ENCODE measurements at regions not wholly inside any gene's neighbourhood (a gene's known extent, or its start where the extent isn't known, plus 50 kb on each side); places are given as distances from the start of the nearest gene placed in this dataset.
"Not testable (repeated sequence)": the region's sequence is repeated elsewhere in the genome, so short reads cannot be mapped to it uniquely, and the experiment has no call there.

DNA sequence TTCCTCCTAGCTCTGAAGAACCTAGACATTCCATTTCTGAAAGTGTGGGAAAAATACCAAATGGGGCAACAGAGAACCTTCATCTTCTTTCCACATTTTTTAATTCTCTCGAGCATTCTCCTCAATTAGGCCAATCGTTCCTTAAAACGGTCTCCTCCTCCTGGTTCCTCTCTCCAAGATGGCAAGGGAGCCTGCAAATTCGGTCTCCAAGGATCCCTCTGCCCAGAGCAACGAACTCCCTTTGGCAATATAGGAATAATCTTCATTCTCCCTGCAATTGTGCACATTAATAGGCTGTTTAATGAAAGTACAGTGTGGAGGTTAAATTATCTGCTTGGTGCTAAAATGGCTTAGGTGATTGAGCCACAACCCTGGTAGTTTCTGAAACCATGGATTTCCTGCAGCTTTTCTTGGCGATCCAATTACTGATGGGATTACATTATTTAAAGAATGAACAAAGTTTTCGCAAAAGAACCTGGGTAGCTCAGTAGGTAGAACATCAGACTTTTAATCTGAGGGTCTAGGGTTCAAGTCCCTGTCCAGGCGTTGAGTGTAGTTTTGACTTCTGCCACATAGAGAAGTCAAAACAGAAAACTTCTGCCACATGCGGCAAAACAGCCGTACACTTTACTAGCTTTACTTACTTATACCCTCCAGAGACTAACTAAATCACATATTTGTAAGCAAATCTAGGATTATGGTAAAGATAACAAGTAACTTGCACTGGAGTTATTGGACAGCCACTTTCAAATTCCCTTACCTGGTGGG is 102.9 kb upstream of the ZNF184 start:
- no peak for DNase-seq

GRCh38 chr6:27568226-27568897 is 95.5 kb upstream of the ZNF184 start:
- no peak for DNase-seq

- no peak for DNase-seq
Measured at GRCh38 chr6:27565839-27566779, 93.2 kb upstream of the ZNF184 start.

GRCh38 chr6:27562027-27562410 is 89.1 kb upstream of the ZNF184 start:
- no peak for DNase-seq

DNA sequence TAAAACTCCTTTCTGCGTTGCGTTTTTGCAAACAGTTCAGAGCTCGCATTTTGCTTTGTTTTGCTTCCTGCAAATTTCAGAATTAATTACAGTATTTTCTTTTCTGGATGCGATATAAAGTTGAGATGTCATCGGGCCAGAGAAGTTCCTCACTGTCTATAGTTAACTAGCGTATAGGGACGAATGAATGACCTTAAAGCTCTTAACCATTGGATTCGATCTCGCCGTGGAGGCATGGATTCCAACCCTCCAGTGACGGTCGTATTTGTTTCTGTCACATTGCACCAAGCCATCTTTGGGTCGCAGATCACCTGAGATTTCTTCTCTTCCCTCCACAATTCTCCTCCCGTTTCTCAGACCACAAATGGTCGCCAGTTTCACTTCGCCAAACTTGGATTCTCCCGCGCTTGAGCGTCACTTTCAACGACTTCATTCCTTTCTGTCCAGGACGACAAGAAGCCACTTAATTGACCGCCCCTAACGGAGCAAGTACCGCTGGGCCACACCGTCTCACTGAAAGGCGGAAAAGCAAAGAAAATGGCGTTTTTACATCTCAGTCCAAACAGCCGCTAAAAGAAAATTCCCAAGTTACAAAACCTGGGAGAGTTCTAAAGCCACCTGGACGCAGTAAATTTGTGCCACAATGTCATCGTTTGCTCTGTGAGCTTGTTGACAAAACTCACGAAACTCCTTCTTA is 85.3 kb upstream of the ZNF184 start:
- DNase-seq = no peak

GRCh38 chr6:27556406-27556805 is 83.5 kb upstream of the ZNF184 start:
- no peak for DNase-seq

GRCh38 chr6:27553123-27553904 is 80.4 kb upstream of the ZNF184 start:
- DNase-seq = peak; percentile 75

GRCh38 chr6:27551607-27552006 is 78.7 kb upstream of the ZNF184 start:
- no peak for DNase-seq

- DNase-seq = no peak
Measured at GRCh38 chr6:27550692-27551091, 77.8 kb upstream of the ZNF184 start.

- not testable (repeated sequence) for DNase-seq
Measured at GRCh38 chr6:27549241-27549598, 76.3 kb upstream of the ZNF184 start.

- peak; percentile 75 for DNase-seq
Measured at GRCh38 chr6:27547157-27548075, 74.5 kb upstream of the ZNF184 start.

- DNase-seq = no peak
Measured at GRCh38 chr6:27546522-27546921, 73.6 kb upstream of the ZNF184 start.

DNA sequence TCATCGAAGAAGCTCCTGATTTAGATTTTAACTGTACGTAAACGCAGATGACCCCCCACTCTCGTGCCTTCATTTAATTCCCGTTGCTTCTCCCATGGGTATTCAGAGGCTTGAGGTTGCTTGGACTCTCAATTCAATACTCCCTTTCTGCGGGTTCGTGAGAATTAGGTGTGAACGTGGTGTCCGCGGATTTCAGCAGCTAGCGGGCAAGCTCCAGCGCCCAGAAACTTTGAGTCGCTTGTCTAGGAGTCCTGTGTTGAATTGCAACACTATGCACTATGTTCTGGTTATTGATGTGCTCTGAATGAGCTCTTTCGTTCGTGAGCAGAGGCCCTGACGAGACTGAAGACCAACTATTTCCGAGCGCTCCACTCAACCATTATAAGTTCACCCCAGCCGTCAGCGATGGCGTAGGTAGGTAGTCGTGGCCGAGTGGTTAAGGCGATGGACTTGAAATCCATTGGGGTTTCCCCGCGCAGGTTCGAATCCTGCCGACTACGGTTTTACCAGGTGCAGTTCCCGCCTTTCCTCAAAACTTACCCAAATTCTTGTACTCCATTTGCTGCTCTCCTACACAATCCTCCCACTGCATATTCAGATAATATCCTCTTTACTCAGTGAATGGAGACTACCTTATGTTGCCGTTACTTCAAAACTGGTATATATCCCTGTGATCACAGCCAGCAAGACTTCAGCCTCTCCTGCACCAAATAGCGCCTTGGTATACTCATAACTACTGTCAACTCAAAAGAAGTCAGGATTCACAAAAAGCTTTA is 72.6 kb upstream of the ZNF184 start:
- peak; percentile 82 for DNase-seq

GRCh38 chr6:27544612-27545260 is 71.8 kb upstream of the ZNF184 start:
- no peak for DNase-seq

GRCh38 chr6:27544135-27544534 is 71.2 kb upstream of the ZNF184 start:
- not testable (repeated sequence) for DNase-seq

DNA sequence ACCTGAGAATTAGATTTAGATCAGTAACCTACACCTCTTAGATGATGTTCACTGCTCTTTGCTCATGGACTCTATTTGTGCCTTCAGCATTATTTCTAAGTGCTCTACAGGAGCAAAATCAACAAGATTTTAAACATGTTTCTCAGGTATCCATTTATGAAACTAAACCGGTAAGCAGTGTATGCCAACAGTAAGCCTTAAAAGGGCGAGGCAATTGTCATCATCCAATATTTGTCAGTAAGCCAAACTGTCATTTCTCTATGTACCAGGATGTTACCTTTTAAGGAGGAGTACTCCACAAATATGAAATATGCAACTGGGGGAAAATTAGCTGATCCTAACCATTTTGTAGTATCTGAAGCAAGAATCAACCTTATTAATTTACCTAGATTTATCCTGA is 69.6 kb upstream of the ZNF184 start:
- no peak for DNase-seq

- no peak for DNase-seq
Measured at GRCh38 chr6:27541933-27542297, 69.0 kb upstream of the ZNF184 start.

- peak; percentile 64 for DNase-seq
Measured at GRCh38 chr6:27541212-27541932, 68.5 kb upstream of the ZNF184 start.

DNA sequence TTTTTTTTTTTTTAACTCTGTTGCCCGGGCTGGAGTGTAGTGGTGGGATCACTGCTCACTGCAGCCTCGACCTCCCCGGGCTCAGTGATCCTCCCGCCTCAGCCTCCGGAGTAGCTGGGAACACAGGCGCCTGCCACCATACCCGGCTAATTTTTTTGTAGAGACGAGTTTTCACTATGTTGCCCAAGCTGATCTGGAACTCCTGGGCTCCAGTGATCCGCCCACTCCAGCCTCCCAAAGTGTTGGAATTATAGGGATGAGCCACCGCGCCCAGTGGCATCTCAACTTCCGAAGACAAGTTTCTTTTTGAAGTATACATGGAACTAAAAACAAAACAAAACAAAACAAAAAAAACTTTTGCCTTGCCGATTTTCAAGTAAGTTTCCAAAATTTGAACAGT is 66.6 kb upstream of the ZNF184 start:
- no peak for DNase-seq
